ENCODE measurements at regions not wholly inside any gene's neighbourhood (a gene's known extent, or its start where the extent isn't known, plus 50 kb on each side); places are given as distances from the start of the nearest gene placed in this dataset.

DNA sequence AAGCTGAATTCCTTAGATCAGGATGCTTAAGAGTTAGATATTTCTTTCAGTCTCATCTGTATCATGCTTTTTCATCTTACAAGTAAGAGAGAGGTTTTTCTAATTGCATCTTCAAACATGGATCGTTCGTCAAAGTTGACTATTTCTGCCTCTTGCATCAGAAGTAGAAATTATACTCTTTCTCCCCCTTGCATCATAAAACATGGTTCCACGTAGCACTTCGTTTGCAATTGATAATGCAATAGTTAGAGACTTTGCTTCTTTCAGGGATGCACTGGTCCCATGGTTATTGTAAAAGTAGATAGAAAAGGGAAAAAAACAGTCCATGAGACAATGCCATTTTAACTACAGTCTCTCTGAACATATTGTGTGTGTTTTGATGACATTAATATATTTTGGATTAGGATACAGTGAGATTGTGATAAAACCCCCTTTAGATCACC is 75.1 kb upstream of the PARD3B start:
- TF ChIP-seq, protein P1, sequence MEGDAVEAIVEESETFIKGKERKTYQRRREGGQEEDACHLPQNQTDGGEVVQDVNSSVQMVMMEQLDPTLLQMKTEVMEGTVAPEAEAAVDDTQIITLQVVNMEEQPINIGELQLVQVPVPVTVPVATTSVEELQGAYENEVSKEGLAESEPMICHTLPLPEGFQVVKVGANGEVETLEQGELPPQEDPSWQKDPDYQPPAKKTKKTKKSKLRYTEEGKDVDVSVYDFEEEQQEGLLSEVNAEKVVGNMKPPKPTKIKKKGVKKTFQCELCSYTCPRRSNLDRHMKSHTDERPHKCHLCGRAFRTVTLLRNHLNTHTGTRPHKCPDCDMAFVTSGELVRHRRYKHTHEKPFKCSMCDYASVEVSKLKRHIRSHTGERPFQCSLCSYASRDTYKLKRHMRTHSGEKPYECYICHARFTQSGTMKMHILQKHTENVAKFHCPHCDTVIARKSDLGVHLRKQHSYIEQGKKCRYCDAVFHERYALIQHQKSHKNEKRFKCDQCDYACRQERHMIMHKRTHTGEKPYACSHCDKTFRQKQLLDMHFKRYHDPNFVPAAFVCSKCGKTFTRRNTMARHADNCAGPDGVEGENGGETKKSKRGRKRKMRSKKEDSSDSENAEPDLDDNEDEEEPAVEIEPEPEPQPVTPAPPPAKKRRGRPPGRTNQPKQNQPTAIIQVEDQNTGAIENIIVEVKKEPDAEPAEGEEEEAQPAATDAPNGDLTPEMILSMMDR (IDR thresholded peaks at IDR 0.05; ENCODE audit: extremely low read depth, missing control alignments): no peak
- no peak for DNase-seq (ENCODE audit: low spot score)

DNA sequence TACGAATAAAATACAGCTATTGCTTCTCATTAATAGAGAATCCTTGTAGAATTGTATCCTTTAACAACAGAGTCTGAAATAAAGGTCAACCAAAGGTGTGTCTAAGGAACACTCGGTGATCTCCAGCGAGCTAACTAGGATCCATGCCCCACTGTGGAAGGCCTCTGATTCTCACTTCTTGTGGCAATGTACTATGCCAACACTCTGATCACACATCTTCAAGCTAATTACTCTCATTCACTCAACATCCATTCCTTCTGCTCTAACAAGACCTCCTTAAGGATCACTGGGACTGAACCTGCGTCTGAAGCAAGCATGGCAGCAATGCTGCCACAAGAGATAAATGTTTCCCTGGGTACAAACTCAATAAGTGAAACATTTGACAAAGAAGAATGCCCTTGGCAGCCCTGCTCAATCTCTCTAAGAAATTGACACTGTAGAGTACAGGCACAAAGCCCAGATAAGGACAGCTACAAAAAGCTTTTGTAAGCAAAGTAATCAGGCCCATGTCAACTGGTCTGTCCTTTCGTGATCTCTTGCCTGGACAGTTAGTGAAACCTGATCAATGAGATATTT is 74.6 kb upstream of the PARD3B start:
- DNase-seq (ENCODE audit: low spot score): no peak
- TF ChIP-seq, protein P1 (IDR thresholded peaks at IDR 0.05; ENCODE audit: extremely low read depth, missing control alignments): no peak

DNA sequence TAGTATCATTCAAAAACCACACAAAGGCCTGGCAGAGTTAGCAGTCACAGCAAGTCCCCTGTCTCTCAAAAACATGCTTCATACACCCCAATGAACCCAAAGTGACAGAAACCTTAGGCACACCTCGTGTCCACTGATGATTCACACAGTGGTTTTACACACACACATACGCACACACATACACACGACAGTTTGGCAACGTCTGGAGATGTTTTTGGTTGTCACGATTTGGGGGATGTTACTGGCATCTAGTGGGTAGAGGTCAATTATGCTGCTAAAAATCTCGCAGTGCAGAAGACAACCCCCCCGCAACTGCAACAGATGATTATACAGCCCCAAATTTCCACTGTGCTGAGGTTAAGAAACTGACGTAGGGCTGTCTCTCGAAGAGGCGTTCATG is 72.9 kb upstream of the PARD3B start:
- TF ChIP-seq, protein P1 (IDR thresholded peaks at IDR 0.05; ENCODE audit: extremely low read depth, missing control alignments): no peak
- DNase-seq (ENCODE audit: low spot score): no peak

DNA sequence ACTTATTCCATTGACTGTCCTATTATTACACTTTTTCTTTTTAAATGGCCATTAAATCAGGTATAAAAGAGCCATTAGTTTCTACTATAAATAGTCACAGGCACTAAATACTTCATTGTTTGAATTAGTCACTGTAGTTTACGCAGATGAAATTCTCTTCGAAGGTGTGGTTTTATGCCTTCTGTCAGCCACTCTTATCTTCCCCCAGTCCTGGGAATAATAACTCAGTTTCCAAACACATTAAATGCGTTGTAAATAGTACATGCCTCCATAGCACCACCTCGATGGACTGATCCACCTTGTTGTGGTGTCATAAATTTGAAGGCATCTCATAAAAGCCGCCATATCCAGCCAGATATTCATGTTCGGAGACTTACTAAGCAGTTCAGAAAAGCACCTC is 72.1 kb upstream of the PARD3B start:
- TF ChIP-seq, protein P1 (IDR thresholded peaks at IDR 0.05; ENCODE audit: extremely low read depth, missing control alignments): no peak

DNA sequence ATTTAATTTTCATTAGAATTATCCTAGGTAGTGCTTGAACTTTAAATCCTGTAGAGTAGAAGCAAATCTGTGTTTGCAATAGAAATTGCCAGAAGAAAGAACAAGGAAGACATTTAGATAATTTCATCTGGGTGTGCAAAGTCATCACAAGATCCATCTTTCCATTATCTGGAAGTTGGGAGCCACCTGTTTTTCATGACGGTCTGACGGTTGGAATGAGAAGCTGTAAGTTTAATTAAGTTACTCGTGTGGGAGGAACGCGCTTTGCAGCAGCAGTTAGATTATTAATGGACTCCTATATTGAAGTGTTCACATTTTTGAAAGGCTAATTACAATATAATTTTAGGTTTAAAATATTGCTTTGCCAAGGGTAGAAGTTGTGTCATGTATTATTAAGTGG is 69.9 kb upstream of the PARD3B start:
- TF ChIP-seq, protein P1 (IDR thresholded peaks at IDR 0.05; ENCODE audit: extremely low read depth, missing control alignments): no peak
- DNase-seq (ENCODE audit: low spot score): no peak

More for the DNA sequence above, 72.1 kb upstream of the PARD3B start:
- no peak for DNase-seq (ENCODE audit: low spot score)

DNA sequence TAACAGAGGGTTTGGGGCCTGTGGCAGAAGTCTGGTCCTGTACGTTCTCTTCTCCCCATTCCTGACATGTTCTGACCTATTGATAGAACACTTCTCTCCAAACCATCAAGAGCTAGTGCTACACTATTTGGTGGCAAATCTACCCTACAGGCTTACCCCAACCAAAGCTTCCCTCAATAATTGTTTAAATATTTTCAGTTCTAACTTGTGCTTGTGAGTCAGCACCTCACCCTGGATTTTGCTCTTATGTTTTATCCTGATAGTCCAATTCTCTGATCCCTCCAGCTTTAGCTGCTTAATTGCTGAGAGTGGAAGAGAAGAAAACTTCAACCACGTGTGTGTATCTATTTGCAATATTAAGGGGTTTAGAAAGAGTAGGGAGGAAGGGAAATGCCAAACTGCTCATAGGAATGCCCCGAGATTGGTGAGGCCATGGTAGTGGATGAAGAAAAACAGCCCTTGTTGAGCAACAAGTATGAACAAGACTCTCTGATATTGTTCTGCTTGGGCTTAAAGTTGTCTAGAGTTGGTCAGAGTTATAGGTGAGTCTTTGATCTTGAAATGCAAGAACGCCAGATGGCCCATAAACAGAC is 67.8 kb upstream of the PARD3B start:
- DNase-seq (ENCODE audit: low spot score): no peak
- TF ChIP-seq, protein P1 (IDR thresholded peaks at IDR 0.05; ENCODE audit: extremely low read depth, missing control alignments): no peak

DNA sequence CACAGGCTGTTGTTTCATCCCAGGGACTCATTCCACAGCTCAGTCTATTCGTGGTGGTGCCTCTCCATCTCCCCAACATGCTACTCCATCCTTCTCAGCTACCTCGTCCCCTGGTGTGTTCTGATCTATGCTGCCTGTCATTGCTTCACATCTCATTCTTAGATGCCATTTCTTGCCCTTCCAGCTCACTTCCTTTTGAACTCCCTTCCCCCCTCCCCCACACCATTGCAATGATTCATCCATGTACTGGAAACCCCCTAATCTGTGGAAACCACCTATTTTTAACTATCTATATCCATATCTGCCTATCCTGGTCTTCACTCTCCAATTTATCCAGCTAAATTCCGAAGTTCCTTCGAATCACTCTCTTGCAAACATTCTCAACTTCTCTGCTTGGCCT is 65.7 kb upstream of the PARD3B start:
- no peak for DNase-seq (ENCODE audit: low spot score)
- TF ChIP-seq, protein P1 (IDR thresholded peaks at IDR 0.05; ENCODE audit: extremely low read depth, missing control alignments): no peak

All from GM20000 (cell line).